HL-60 (cell line): ENCODE measurements at regions not wholly inside any gene's neighbourhood (a gene's known extent, or its start where the extent isn't known, plus 50 kb on each side); places are given as distances from the start of the nearest gene placed in this dataset.

Experiments
- DNase-seq, 2 experiments: peaks; one replicate each; pipeline ENCODE4 v3.0.0-alpha.2; 2010 to 2020; ENCODE audit warnings: low read depth in 1 of 2, low spot score in 1 of 2
- H3K27ac ChIP-seq: fragments of 250-450 bp; sonication (Bioruptor Pico); replicated peaks from 2 replicates; pipeline ENCODE4 v1.5.1; 2020; ENCODE audit warnings: mild to moderate bottlenecking, moderate library complexity
- H3K27me3 ChIP-seq: fragments of 250-450 bp; sonication (Bioruptor Pico); 2 replicates; pipeline ENCODE4 v1.5.1; 2021; ENCODE audit warnings: mild to moderate bottlenecking, moderate library complexity; ENCODE audit not compliant: insufficient read depth, poor library complexity, severe bottlenecking
- H3K4me3 ChIP-seq: replicated peaks from 2 replicates; pipeline ENCODE4 v1.5.1; 2011; ENCODE audit warnings: mild to moderate bottlenecking, control low read depth, low read length; ENCODE audit not compliant: insufficient read depth
- CTCF ChIP-seq: IDR thresholded peaks from one replicate; pipeline ENCODE4 v1.5.1; 2011; ENCODE audit warnings: low read length, control low read depth, inconsistent platforms; ENCODE audit not compliant: insufficient read depth
- GABPA ChIP-seq: IDR thresholded peaks from 2 replicates; pipeline ENCODE4 v1.6.1; 2012; ENCODE audit warnings: low read depth
- POLR2AphosphoS5 ChIP-seq: IDR thresholded peaks from 2 replicates; pipeline ENCODE4 v1.6.1; 2012; ENCODE audit warnings: low read depth
- REST ChIP-seq: IDR thresholded peaks from 2 replicates; pipeline ENCODE4 v1.6.1; 2012; ENCODE audit warnings: low read depth; ENCODE audit not compliant: insufficient replicate concordance
- SPI1 ChIP-seq: IDR thresholded peaks from 2 replicates; pipeline ENCODE4 v1.6.1; 2012; ENCODE audit warnings: low read depth, mild to moderate bottlenecking, borderline replicate concordance

GRCh38 chr9:104992659-104993058 is 64.7 kb upstream of the ABCA1 start:
- Histone ChIP-seq H3K27ac (no peak overlapping the region), H3K27me3 (no peaks in the 10 kb centered on the region), H3K4me3 (no peak overlapping the region)
- TF ChIP-seq REST (no peak), GABPA (no peak), CTCF (no peak), POLR2AphosphoS5 (no peak)
- DNase-seq: no peak

DNA sequence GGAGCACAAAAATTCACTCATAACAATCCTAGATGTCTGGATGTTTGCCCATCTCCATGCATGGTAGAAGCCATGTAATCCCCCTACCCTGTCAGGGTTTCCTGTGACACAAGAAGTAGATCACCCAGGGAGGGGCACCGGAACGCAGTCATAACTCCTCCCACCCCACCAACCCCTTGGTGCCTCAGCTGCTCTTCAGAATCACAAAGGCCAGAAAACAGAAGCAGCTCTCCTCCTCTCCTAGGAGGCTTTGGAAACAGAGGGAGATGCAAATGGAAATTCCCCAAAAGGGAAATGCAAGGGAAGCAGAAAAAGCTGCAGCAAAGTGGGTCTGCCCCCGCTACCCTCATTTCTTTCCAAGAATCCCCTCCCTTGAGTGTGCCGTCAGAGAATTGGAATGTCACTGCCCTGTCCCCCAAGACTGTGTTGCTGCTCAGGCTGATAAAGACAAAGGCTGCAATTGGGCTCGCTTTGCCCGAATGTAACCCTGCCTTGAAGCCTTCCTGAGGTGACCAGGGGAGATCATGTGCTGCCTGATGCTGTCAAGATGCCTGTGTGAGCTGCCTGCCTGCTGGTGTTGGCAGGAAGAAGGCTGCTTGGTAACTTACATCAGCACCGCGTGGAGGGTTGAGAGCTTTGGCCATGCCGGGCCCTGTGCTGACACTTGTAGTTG is 65.5 kb upstream of the ABCA1 start:
- no peak overlapping the region for H3K4me3 ChIP-seq

More for the DNA sequence above, 65.5 kb upstream of the ABCA1 start:
- H3K27ac ChIP-seq: no peak overlapping the region
- TF ChIP-seq POLR2AphosphoS5 (no peak), CTCF (no peak), SPI1 (no peak), GABPA (no peak), REST (no peak)
- no peaks in the 10 kb centered on the region for H3K27me3 ChIP-seq
- no peak for DNase-seq
